ENCODE measurements at regions not wholly inside any gene's neighbourhood (a gene's known extent, or its start where the extent isn't known, plus 50 kb on each side); places are given as distances from the start of the nearest gene placed in this dataset.

GRCh38 chr20:57053793-57054552 is 212.5 kb downstream of the BMP7 start:
- Histone ChIP-seq H3K4me1 (ENCODE audit: insufficient read depth) (no peaks in the 10 kb centered on the region), H3K4me3 (no peak overlapping the region), H2AFZ (no peak overlapping the region), H3K36me3 (replicated peaks; ENCODE audit: insufficient read depth, low read depth) (no peaks in the 10 kb centered on the region), H3K27ac (no peak overlapping the region), H3K9me2 (replicated peaks; ENCODE audit: insufficient read depth) (no peaks in the 10 kb centered on the region), H3K27me3 (no peaks in the 10 kb centered on the region), H4K20me1 (ENCODE audit: insufficient read depth, poor library complexity, severe bottlenecking) (no peaks in the 10 kb centered on the region), H3K9me3 (ENCODE audit: low read depth) (no peaks in the 10 kb centered on the region), H3K4me2 (no peak overlapping the region), H3K79me2 (no peaks in the 10 kb centered on the region)
- no peak for TF ChIP-seq EZH2phosphoT487 (IDR thresholded peaks at IDR 0.05; ENCODE audit: low read depth, severe bottlenecking, unreplicated experiment)
- no peak for TF ChIP-seq CTCF (IDR thresholded peaks at IDR 0.05; ENCODE audit: poor library complexity)
- no peak for TF ChIP-seq EZH2 (IDR thresholded peaks at IDR 0.05; ENCODE audit: borderline replicate concordance)
- no peak for DNase-seq (ENCODE audit: low spot score)
- 90% methylated on average over 22 of the region's 22 CpGs for WGBS (ENCODE audit: low lambda C conversion rate, missing lambda C conversion rate)

- no peak for DNase-seq (ENCODE audit: low spot score)
- H3K27me3 ChIP-seq = peaks cover 2% of the 10 kb centered on the region
- no peak for TF ChIP-seq CTCF (IDR thresholded peaks at IDR 0.05; ENCODE audit: poor library complexity)
- TF ChIP-seq EZH2 (IDR thresholded peaks at IDR 0.05; ENCODE audit: borderline replicate concordance) = no peak
- H2AFZ ChIP-seq = no peak overlapping the region
- H3K9me3 ChIP-seq (ENCODE audit: low read depth) = no peaks in the 10 kb centered on the region
- H4K20me1 ChIP-seq (ENCODE audit: insufficient read depth, poor library complexity, severe bottlenecking) = no peaks in the 10 kb centered on the region
- H3K36me3 ChIP-seq (replicated peaks; ENCODE audit: insufficient read depth, low read depth) = no peaks in the 10 kb centered on the region
- no peak overlapping the region for H3K4me3 ChIP-seq
- H3K4me2 ChIP-seq = no peak overlapping the region
- H3K79me2 ChIP-seq = no peaks in the 10 kb centered on the region
- 85% methylated on average over 9 of the region's 9 CpGs for WGBS (ENCODE audit: low lambda C conversion rate, missing lambda C conversion rate)
- H3K4me1 ChIP-seq (ENCODE audit: insufficient read depth) = no peaks in the 10 kb centered on the region
- H3K27ac ChIP-seq = no peak overlapping the region
- H3K9me2 ChIP-seq (replicated peaks; ENCODE audit: insufficient read depth) = no peaks in the 10 kb centered on the region
These were observed 211.1 kb downstream of the BMP7 start for GRCh38 chr20:57055345-57055744.

- no peak overlapping the region for H3K4me3 ChIP-seq
- no peak overlapping the region for H2AFZ ChIP-seq
- no peaks in the 10 kb centered on the region for H3K79me2 ChIP-seq
- 89% methylated on average over 5 of the region's 5 CpGs for WGBS (ENCODE audit: low lambda C conversion rate, missing lambda C conversion rate)
- H3K9me2 ChIP-seq (replicated peaks; ENCODE audit: insufficient read depth) = no peaks in the 10 kb centered on the region
- TF ChIP-seq CTCF (IDR thresholded peaks at IDR 0.05; ENCODE audit: poor library complexity) = no peak
- TF ChIP-seq EZH2 (IDR thresholded peaks at IDR 0.05; ENCODE audit: borderline replicate concordance) = no peak
- no peak for TF ChIP-seq EZH2phosphoT487 (IDR thresholded peaks at IDR 0.05; ENCODE audit: low read depth, severe bottlenecking, unreplicated experiment)
- H3K4me2 ChIP-seq = no peak overlapping the region
- H3K4me1 ChIP-seq (ENCODE audit: insufficient read depth) = no peaks in the 10 kb centered on the region
- H3K36me3 ChIP-seq (replicated peaks; ENCODE audit: insufficient read depth, low read depth) = no peaks in the 10 kb centered on the region
- H4K20me1 ChIP-seq (ENCODE audit: insufficient read depth, poor library complexity, severe bottlenecking) = no peaks in the 10 kb centered on the region
- no peak overlapping the region for H3K27ac ChIP-seq
- DNase-seq (ENCODE audit: low spot score) = no peak
- no peaks in the 10 kb centered on the region for H3K9me3 ChIP-seq (ENCODE audit: low read depth)
- H3K27me3 ChIP-seq = peaks cover 3% of the 10 kb centered on the region
These were observed 209.8 kb downstream of the BMP7 start for GRCh38 chr20:57056651-57057050.
